Loucy (cell line): ENCODE measurements at regions not wholly inside any gene's neighbourhood (a gene's known extent, or its start where the extent isn't known, plus 50 kb on each side); places are given as distances from the start of the nearest gene placed in this dataset.

ENCODE experiments used
- H2AFZ ChIP-seq: fragments of 200-600 bp; sonication (generic); 2 replicates; pipeline ENCODE4 v1.6.0; 2016; ENCODE audit warnings: antibody characterized with exemption, mild to moderate bottlenecking, low read length, moderate library complexity
- H3F3A ChIP-seq: fragments of 200-600 bp; 2 replicates; pipeline ENCODE4 v1.6.0; 2016; ENCODE audit warnings: antibody characterized with exemption, low read depth, mild to moderate bottlenecking
- H3K27me3 ChIP-seq: fragments of 200-600 bp; sonication (generic); 2 replicates; pipeline ENCODE4 v1.6.1; 2014; ENCODE audit warnings: low read length, mild to moderate bottlenecking; ENCODE audit not compliant: insufficient read depth, poor library complexity, severe bottlenecking
- H3K36me3 ChIP-seq: fragments of 200-600 bp; sonication (generic); 2 replicates; pipeline ENCODE4 v1.6.1; 2016; ENCODE audit warnings: low read length; ENCODE audit not compliant: insufficient read depth
- H3K4me1 ChIP-seq: fragments of 200-600 bp; sonication (generic); 2 replicates; pipeline ENCODE4 v1.5.1; 2014; ENCODE audit warnings: low read length, mild to moderate bottlenecking; ENCODE audit not compliant: insufficient read depth, poor library complexity, severe bottlenecking
- H3K4me2 ChIP-seq: fragments of 200-600 bp; sonication (generic); 2 replicates; pipeline ENCODE4 v1.6.0; 2014; ENCODE audit warnings: antibody characterized with exemption, low read length, low read depth, mild to moderate bottlenecking; ENCODE audit not compliant: poor library complexity, severe bottlenecking
- H3K4me3 ChIP-seq: fragments of 200-600 bp; sonication (generic); 2 replicates; pipeline ENCODE4 v1.5.1; 2014; ENCODE audit warnings: low read length, mild to moderate bottlenecking, mixed read lengths; ENCODE audit not compliant: poor library complexity, severe bottlenecking
- H3K79me2 ChIP-seq: fragments of 200-600 bp; sonication (generic); 2 replicates; pipeline ENCODE4 v1.6.1; 2014; ENCODE audit warnings: low read length; ENCODE audit not compliant: insufficient read depth
- H3K9ac ChIP-seq: fragments of 200-600 bp; sonication (generic); 2 replicates; pipeline ENCODE4 v1.6.0; 2014; ENCODE audit warnings: mild to moderate bottlenecking, low read depth, low read length, moderate library complexity; ENCODE audit not compliant: poor library complexity, severe bottlenecking
- H3K9me2 ChIP-seq: fragments of 200-600 bp; sonication (generic); replicated peaks from 2 replicates; pipeline ENCODE4 v1.6.1; 2016; ENCODE audit warnings: low read depth, low read length, mixed read lengths
- H3K9me3 ChIP-seq: fragments of 200-600 bp; sonication (generic); 2 replicates; pipeline ENCODE4 v1.6.1; 2014; ENCODE audit warnings: mild to moderate bottlenecking, antibody characterized with exemption, low read length, low read depth; ENCODE audit not compliant: insufficient read depth
- H4K20me1 ChIP-seq: fragments of 200-600 bp; sonication (generic); 2 replicates; pipeline ENCODE4 v1.6.0; 2014; ENCODE audit warnings: antibody characterized with exemption, low read length, mild to moderate bottlenecking; ENCODE audit not compliant: insufficient read depth, poor library complexity, severe bottlenecking
- CTCF ChIP-seq: fragments of 200-600 bp; sonication (generic); conservative IDR thresholded peaks from 2 replicates; pipeline ENCODE4 v1.5.1; 2014; ENCODE audit warnings: mild to moderate bottlenecking, antibody characterized with exemption, low read length
- EZH2phosphoT487 ChIP-seq: fragments of 200-600 bp; IDR thresholded peaks from 2 replicates; pipeline ENCODE4 v1.6.1; 2018; ENCODE audit warnings: antibody characterized with exemption, mild to moderate bottlenecking, moderate library complexity, borderline replicate concordance

GRCh38 chr14:95431199-95432143 is 85.0 kb downstream of the SYNE3 start:
- no peaks in the 10 kb centered on the region for H3K9me2 ChIP-seq
- no peak overlapping the region for H2AFZ ChIP-seq

GRCh38 chr14:95428557-95428956 is 87.9 kb downstream of the SYNE3 start:
- H2AFZ ChIP-seq = no peak overlapping the region

More at GRCh38 chr14:95431199-95432143, 85.0 kb downstream of the SYNE3 start:
- TF ChIP-seq CTCF (peak; percentile 74), EZH2phosphoT487 (no peak)
- Histone ChIP-seq H3K4me3 (no peak overlapping the region), H3K9ac (no peak overlapping the region), H4K20me1 (no peaks in the 10 kb centered on the region), H3K4me2 (no peak overlapping the region), H3K4me1 (no peaks in the 10 kb centered on the region), H3F3A (no peaks in the 10 kb centered on the region), H3K79me2 (no peaks in the 10 kb centered on the region), H3K27me3 (no peaks in the 10 kb centered on the region), H3K36me3 (no peaks in the 10 kb centered on the region), H3K9me3 (no peaks in the 10 kb centered on the region)

GRCh38 chr14:95426116-95426475 is 90.4 kb downstream of the SYNE3 start:
- no peak overlapping the region for H3K4me3 ChIP-seq
- no peaks in the 10 kb centered on the region for H3K79me2 ChIP-seq
- H3K4me1 ChIP-seq = no peaks in the 10 kb centered on the region
- H2AFZ ChIP-seq = no peak overlapping the region
- no peak for TF ChIP-seq EZH2phosphoT487
- TF ChIP-seq CTCF = no peak
- H4K20me1 ChIP-seq = no peaks in the 10 kb centered on the region
- H3K27me3 ChIP-seq = no peaks in the 10 kb centered on the region
- H3K36me3 ChIP-seq = no peaks in the 10 kb centered on the region
- no peak overlapping the region for H3K9ac ChIP-seq
- H3F3A ChIP-seq = no peaks in the 10 kb centered on the region
- no peaks in the 10 kb centered on the region for H3K9me2 ChIP-seq
- no peak overlapping the region for H3K4me2 ChIP-seq
- no peaks in the 10 kb centered on the region for H3K9me3 ChIP-seq

More at GRCh38 chr14:95428557-95428956, 87.9 kb downstream of the SYNE3 start:
- Histone ChIP-seq H3K4me1 (no peaks in the 10 kb centered on the region), H3K4me3 (no peak overlapping the region), H3K9me3 (no peaks in the 10 kb centered on the region), H3K4me2 (no peak overlapping the region), H3K36me3 (no peaks in the 10 kb centered on the region), H3K79me2 (no peaks in the 10 kb centered on the region), H3K27me3 (no peaks in the 10 kb centered on the region), H4K20me1 (no peaks in the 10 kb centered on the region), H3K9me2 (no peaks in the 10 kb centered on the region), H3F3A (no peaks in the 10 kb centered on the region), H3K9ac (no peak overlapping the region)
- no peak for TF ChIP-seq CTCF
- TF ChIP-seq EZH2phosphoT487 = no peak
